HG02571 (cell line): ENCODE measurements at regions not wholly inside any gene's neighbourhood (a gene's known extent, or its start where the extent isn't known, plus 50 kb on each side); places are given as distances from the start of the nearest gene placed in this dataset.

Source experiments
- ATAC-seq: cut with Tn5 transposase; IDR thresholded peaks from one replicate; pipeline ENCODE4 v1.9.1; 2021; ENCODE audit warnings: mild to moderate bottlenecking, moderate library complexity; ENCODE audit not compliant: unreplicated experiment

- ATAC-seq, result no peak
These were observed 428.4 kb upstream of the B3GALT2 start for GRCh38 chr1:193614817-193615216.

- ATAC-seq, result no peak
These were observed 427.9 kb upstream of the B3GALT2 start for GRCh38 chr1:193614275-193614674.

DNA sequence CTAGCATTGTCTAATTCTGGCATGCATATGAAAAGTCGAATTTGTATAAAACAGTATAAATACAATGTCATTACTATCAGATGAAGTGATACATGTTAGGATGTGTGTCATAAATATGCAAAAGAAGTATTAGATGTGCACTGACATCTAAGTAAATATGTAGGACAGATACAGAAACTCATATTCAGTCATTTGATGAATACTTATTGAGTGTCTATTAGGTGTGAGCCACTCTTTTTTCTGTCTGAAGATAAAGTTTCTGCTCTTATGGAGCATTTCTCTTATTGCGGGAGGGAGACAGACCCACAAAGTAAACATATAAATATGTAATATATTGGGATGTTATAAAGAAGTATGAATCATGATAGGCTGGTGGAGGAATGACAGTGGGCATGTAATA is 426.6 kb upstream of the B3GALT2 start:
- no peak for ATAC-seq

- ATAC-seq, result no peak
These were observed 423.2 kb upstream of the B3GALT2 start for GRCh38 chr1:193609592-193609991.

DNA sequence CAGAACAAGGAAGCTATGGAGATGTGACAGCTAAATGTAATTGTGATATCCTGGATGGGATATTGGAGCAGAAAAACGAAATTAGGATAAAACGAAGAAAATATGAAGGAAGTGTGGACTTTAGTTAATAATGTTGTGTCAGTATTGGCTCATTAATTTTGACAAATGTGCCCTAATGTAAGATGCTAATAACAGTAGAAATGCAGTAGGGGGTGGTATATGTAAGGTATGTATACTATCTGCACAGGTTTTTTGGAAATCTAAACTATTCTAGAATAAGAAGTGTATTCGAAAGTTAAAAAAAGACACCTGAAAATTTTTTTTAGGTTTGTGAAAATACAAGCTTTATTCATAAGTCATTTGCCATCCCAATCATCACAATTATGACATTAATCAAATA is 421.4 kb upstream of the B3GALT2 start:
- no peak for ATAC-seq

DNA sequence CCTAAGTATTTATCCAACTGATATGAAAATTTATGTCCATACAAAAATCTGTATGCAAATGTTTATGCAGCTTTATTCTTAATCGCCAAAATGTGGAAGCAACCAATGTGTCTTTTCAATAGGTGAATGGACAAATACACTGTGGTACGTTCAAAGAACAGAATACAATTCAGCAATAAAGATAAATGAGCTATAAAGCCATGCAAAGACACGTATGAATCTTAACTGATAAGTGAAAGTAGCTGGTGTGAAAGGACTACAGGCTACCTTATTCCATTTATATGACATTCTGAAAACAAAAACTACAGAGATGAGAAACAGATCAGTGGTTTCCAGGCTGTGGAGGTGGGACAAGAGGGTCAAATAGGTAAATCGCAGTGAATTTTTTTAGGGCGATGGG is 419.6 kb upstream of the B3GALT2 start:
- no peak for ATAC-seq

DNA sequence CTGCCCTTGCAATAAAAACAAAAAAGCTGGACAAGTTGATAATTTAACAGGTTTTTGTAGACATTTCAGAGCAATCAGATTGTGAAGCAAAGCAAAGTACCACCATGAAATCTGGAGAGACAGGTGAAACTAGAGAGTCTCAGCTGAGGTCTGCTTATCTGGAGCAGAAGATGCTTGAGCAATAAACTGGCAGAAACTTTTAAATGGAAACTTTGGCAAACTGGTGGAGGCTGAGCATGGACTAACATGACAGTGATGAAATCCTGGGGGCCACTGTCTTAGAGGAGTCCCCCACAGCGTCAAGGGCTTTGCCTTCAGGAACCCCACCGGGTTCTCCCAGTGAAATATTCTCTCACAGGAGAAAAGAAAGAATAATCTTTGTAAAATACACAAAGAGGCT is 416.3 kb upstream of the B3GALT2 start:
- no peak for ATAC-seq

DNA sequence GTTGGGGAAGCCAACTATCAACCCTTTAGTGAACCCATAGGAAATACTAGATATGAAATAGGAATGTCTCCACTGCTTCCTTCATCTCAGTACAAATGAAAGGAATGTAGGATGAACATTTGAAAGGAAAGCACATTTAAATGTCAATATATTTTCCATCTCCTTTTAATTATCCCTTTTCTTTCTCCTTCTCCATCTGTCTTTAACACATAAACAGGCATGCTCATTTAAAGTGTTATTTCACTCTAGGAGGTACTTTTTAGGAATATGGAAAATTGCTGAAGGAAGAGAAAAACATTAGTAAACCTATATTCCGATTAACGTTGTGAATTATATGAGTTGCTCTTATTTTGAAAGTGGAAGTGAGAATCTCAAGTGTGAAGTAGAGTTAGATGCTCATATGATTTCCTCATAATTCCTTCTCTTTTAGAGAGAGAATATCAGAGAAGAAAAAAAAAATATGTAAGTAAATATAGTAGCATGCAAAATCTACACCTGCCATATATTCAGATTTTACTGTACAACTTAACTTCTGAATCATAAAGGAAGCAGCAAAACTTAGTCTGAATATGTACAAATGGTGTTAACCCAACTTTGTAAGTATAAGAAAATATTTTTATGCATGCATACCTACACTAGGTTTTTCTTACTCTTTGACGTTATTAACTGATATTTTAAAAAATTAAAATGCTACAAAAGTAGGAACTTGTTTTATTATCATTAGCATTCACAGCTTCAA is 406.9 kb upstream of the B3GALT2 start:
- ATAC-seq, result no peak

DNA sequence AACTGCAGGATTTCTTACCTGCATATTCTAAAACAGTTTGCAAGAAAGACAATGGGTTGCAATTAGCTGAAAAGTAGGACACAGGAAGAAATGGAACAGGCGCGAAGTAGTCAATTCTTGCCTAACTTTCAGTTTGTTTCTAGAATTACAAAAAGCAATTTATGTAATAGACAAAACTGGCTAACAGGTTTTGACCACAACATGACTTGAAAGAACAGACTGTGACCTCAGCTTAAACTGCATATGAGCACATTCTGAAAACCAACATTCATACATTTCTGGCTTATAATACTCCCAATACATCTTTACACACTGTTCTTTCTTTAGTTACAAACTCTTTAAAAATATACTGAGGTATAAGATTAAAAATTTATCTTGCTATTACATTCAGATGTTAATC is 405.9 kb upstream of the B3GALT2 start:
- no peak for ATAC-seq

DNA sequence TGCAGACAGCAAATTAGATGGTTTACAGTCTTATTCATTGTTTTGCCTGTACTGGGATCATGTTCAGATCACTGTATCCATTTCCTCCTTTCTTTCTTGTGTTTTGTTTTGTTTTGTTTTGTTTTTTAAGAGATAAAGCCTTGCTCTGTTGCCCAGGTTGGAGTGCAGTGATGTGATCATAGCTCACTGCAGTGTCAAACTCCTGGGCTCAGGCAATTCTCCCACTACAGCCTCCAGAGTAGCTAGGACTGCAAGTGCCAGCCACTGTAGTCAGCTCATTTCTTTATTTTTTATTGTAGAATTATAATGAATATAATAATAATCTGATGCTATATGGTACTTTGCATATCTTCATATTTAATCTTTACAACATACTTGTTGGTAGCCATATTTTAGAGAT is 403.7 kb upstream of the B3GALT2 start:
- no peak for ATAC-seq

DNA sequence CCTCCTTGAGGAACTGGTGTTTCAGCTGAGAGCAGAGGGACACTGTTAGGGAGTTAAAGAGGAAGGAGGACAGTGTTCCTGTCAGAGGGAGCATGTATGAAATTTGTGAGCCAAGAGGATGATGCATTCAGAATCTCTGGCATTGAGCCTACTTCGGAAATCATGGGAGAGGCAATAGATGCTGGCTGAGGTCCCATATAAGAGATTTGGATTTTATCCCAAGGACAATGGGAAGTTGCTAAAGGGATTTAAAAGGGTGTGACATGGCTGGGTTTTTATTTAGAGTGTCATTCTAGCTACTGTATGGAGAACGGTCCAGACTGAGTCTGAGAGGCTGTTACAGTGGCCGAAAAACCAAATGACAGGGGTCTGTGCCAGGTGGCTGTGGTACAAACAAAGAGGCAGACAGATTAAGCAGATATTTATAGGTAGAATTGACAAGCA is 403.2 kb upstream of the B3GALT2 start:
- ATAC-seq, result no peak

- ATAC-seq, result no peak
These were observed 402.1 kb upstream of the B3GALT2 start for GRCh38 chr1:193588311-193589082.

- no peak for ATAC-seq
These were observed 398.4 kb upstream of the B3GALT2 start for GRCh38 chr1:193584731-193585239.

- no peak for ATAC-seq
These were observed 394.9 kb upstream of the B3GALT2 start for GRCh38 chr1:193581341-193581740.

DNA sequence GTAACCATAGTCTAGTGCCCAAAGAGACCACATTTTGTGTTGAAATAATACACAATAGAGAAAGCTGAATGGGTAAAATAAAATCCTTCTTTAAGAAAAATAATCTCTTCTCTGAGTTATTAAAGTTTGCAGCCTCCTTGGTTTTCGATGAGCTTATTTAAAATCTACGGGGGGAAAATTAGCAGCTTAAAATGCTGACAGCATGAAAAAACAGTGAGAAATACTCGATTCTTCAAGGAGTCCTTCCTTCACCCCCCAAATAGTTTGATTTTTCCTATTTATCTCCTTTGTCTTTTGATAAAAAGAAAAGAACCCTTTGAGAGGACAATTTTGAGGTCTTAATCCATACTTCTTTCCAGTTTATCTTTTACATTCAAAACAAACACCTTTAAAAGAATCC is 394.0 kb upstream of the B3GALT2 start:
- no peak for ATAC-seq

DNA sequence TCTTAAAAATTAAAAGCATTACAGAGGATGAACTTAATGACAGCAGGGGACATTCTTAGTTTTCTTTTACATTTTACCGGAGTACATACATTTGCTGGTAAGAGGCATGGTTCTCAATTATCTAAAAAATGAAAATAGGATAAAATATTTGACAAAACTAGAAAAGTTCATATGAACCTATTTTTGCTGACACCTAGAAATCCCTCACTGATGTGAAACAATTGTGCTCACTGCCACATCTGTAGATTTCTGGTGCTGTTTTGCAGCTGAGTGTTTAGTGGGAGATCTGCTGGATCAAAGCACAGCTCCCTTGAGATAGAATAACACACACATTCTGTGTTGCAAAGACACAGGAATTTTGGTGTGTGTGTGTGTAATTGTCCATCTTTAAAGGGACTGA is 392.9 kb upstream of the B3GALT2 start:
- no peak for ATAC-seq

GRCh38 chr1:193574913-193575312 is 388.5 kb upstream of the B3GALT2 start:
- ATAC-seq, result no peak

DNA sequence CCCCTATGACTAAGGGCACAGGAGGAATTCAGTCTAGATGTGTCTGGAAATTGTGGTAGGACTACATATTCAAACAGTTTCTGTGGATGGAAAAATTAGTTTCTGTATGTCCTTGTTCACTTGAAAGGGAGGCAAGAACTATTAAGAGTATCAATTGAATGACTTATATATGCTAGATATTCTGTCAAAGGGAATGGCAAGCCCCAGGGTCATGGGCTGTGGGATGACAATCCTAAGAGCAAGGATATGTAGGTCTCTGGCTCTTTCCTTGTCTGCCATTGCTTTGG is 383.5 kb upstream of the B3GALT2 start:
- no peak for ATAC-seq

DNA sequence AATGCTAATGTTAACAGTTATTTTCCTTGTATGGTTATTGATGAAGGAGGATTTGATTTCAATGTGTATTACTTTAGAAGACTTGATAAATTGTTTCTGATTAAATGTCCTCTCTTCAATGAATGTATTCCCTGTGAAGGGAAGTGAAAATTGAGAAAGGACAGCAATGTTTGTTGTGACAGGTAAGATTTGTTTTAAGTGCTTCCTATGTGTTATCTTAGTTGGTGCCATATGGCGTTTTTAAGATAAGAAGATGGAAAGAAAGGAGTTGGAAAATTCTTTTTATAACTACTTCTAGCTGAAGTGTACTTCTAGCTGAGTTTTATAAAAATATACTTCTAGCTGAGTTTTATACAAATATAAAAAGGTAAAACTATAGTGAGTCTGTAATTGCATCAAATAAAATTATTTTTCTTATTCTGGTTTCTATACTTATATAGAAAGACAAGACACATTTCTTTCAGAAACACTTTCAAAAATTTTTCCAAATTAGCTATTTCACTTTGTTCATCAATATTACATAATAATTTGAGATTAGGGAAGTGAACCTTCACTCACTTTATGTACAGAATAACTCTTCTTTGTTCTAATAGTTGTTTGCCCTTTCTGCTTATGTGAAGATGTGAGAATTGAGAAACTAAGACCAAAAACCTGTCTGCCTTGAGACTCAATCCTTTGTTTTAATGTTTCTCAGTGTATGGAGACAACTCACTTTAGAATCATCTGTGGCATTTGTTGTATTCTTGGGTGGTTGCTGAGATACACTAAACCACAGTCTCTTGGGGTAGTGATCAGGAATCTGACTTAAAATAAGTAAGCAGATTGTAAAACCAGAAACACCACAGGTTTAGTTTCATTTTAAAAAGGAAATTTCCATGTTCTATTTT is 382.9 kb upstream of the B3GALT2 start:
- ATAC-seq, result no peak

- no peak for ATAC-seq
These were observed 382.1 kb upstream of the B3GALT2 start for GRCh38 chr1:193568512-193568911.

- ATAC-seq, result no peak
These were observed 381.5 kb upstream of the B3GALT2 start for GRCh38 chr1:193567937-193568336.
